RWPE1 (cell line): ENCODE measurements at regions not wholly inside any gene's neighbourhood (a gene's known extent, or its start where the extent isn't known, plus 50 kb on each side); places are given as distances from the start of the nearest gene placed in this dataset.

Source experiments
- CTCF ChIA-PET: fragments of 350-600 bp; sonication (Branson Sonifier 250); formaldehyde crosslinking; extraction: SDS; loops from one replicate; lab custom pipeline; 2021; lab: Yijun Ruan, JAX
- POLR2A ChIA-PET: fragments of 400-600 bp; formaldehyde crosslinking; extraction: SDS; loops from one replicate; lab custom pipeline; 2020; ENCODE audit warnings: antibody characterized with exemption; ENCODE audit not compliant: low non-redundant PET; lab: Yijun Ruan, JAX
- DNase-seq: peaks from one replicate; pipeline ENCODE4 v3.0.0; 2012; ENCODE audit warnings: low spot score
- H3K27ac ChIP-seq: fragments of 450-650 bp; 2 replicates; pipeline ENCODE4 v1.5.1; 2017
- TF ChIP-seq, protein P1 (sequence below): fragments of 450-650 bp; conservative IDR thresholded peaks from 2 replicates; pipeline ENCODE4 v1.5.1; 2017; ENCODE audit warnings: low read depth, mild to moderate bottlenecking

DNA sequence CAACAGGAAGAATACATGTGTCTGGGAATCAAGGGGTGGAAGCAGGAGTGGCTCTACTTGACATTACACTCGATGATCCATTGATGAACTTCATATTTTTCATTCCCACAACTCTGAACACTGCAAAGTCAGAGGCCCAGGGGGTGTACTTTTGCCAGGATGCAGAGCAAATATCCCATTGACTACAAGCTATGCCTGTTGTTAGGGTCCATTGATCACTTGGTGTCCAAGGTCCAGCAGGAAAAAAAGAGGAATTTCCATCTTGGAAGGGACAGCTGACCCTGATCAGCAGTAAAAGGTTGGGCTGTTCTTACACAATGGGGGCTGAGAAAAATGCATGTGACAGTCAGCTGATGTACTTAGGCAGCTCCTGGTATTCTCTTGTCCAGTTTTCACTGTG, 118.5 kb upstream of the MAP1B start:
- no peak for DNase-seq
- CTCF ChIA-PET = interaction anchor here (0.6 kb wide), 1 partner anchor 269 kb away, joined by 5 read pairs; no protein-coding TSS in a partner anchor

DNA sequence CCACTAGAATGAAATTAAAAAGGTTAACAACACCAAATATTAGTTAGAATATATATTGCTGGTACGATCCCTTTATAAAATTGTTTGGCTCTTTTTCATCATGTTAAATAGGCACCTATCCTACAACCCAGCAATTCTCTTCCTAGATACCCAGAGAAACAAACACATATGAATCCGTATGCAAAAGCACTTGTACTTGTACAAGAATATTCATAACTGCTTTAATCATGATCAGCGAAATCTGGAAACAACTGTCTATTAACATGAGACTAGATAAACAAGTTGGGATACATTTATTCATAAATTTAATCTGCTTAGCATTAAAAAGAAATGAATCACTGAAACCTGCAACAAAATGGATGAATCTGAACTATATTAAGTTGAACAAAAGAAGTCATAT, 113.7 kb upstream of the MAP1B start:
- POLR2A ChIA-PET = no interaction called here
- no peak overlapping the region for H3K27ac ChIP-seq
- no peak for DNase-seq
- TF ChIP-seq, protein P1, sequence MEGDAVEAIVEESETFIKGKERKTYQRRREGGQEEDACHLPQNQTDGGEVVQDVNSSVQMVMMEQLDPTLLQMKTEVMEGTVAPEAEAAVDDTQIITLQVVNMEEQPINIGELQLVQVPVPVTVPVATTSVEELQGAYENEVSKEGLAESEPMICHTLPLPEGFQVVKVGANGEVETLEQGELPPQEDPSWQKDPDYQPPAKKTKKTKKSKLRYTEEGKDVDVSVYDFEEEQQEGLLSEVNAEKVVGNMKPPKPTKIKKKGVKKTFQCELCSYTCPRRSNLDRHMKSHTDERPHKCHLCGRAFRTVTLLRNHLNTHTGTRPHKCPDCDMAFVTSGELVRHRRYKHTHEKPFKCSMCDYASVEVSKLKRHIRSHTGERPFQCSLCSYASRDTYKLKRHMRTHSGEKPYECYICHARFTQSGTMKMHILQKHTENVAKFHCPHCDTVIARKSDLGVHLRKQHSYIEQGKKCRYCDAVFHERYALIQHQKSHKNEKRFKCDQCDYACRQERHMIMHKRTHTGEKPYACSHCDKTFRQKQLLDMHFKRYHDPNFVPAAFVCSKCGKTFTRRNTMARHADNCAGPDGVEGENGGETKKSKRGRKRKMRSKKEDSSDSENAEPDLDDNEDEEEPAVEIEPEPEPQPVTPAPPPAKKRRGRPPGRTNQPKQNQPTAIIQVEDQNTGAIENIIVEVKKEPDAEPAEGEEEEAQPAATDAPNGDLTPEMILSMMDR = no peak
- CTCF ChIA-PET = no interaction called here

More for the DNA sequence above, 118.5 kb upstream of the MAP1B start:
- TF ChIP-seq, protein P1 = no peak
- POLR2A ChIA-PET = no interaction called here
- H3K27ac ChIP-seq = no peak overlapping the region

DNA sequence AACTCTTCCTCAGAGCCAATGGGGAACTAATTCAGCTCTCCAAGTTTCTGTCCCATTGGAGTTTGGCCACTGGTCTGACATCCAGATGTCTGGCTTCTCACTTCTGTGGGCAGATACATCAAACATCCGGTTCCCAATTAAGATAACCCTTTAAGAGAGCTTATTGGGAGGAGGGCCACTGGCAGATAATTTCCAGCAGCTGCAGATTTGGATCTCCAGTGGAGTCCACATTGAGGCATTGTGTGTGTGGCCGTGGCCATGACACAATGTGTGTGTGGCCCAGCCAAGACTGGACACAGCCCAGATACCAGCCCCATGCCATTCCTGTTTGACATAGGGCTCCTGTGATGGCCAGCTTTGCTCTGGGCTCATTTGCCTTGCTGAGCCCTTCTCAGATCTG, 110.5 kb upstream of the MAP1B start:
- H3K27ac ChIP-seq = no peak overlapping the region
- ChIA-PET CTCF (no interaction called here), POLR2A (no interaction called here)
- no peak for DNase-seq
- TF ChIP-seq, protein P1 = no peak

- TF ChIP-seq, protein P1 = no peak
- CTCF ChIA-PET = no interaction called here
- no peak overlapping the region for H3K27ac ChIP-seq
- POLR2A ChIA-PET = no interaction called here
- DNase-seq = no peak
Measured at GRCh38 chr5:71998746-71999145, 108.5 kb upstream of the MAP1B start.

DNA sequence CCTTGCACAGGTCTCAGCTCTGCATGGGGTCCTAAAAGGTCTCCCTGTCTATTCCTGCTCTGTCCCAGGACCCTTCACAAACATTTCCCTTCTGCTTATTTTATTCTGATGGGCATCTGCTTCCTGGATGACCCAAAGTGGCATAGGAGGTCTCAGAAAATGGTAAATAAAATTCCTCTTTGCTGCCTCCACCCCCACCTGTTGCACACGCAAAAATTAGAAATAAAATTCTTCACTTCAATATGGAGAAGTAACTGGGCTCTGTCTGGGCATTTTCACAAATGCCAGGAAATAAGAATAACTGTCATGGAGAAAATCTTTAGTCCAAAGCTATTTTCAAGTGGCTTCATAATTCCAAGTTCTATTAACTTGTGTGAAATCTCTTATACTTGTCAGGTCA, 106.6 kb upstream of the MAP1B start:
- CTCF ChIA-PET = interaction anchor here (1.4 kb wide), 1 partner anchor 18 kb away, joined by 6 read pairs; no protein-coding TSS in a partner anchor

GRCh38 chr5:72005671-72006070, 101.6 kb upstream of the MAP1B start:
- TF ChIP-seq, protein P1 = no peak
- DNase-seq = no peak
- POLR2A ChIA-PET = no interaction called here
- CTCF ChIA-PET = interaction anchor here (1.0 kb wide), 1 partner anchor 232 kb away, joined by 3 read pairs; no protein-coding TSS in a partner anchor
- no peak overlapping the region for H3K27ac ChIP-seq

More for the DNA sequence above, 106.6 kb upstream of the MAP1B start:
- H3K27ac ChIP-seq = no peak overlapping the region
- TF ChIP-seq, protein P1 = no peak
- no peak for DNase-seq
- POLR2A ChIA-PET = no interaction called here
